OCI-LY3 (cell line): ENCODE measurements at regions not wholly inside any gene's neighbourhood (a gene's known extent, or its start where the extent isn't known, plus 50 kb on each side); places are given as distances from the start of the nearest gene placed in this dataset.

Source experiments
- H2AFZ ChIP-seq: fragments of 200-600, 300-600 bp; shearing (Covaris generic); 2 replicates; pipeline ENCODE4 v1.6.0; 2014; ENCODE audit warnings: antibody characterized with exemption, low read depth, low read length
- H3K27ac ChIP-seq: fragments of 200-600, 300-600 bp; sonication (generic); 2 replicates; pipeline ENCODE4 v1.5.1; 2014; ENCODE audit warnings: mild to moderate bottlenecking, low read length, moderate library complexity, mixed read lengths
- H3K27me3 ChIP-seq: fragments of 200-600, 300-600 bp; sonication (generic); 2 replicates; pipeline ENCODE4 v1.6.1; 2014; ENCODE audit warnings: low read depth, low read length, mixed read lengths
- H3K36me3 ChIP-seq: fragments of 200-600, 300-600 bp; sonication (generic); replicated peaks from 2 replicates; pipeline ENCODE3; 2014; ENCODE audit warnings: low read depth, low read length, mixed read lengths
- H3K4me1 ChIP-seq: fragments of 300-600, 200-600 bp; sonication (generic); 2 replicates; pipeline ENCODE4 v1.6.1; 2014; ENCODE audit warnings: low read length, mixed read lengths
- H3K4me2 ChIP-seq: fragments of 200-600, 300-600 bp; sonication (generic); 2 replicates; pipeline ENCODE4 v1.6.1; 2014; ENCODE audit warnings: low read length, mixed read lengths
- H3K4me3 ChIP-seq: fragments of 300-600, 200-600 bp; sonication (generic); 2 replicates; pipeline ENCODE4 v1.5.1; 2014; ENCODE audit warnings: antibody characterized with exemption, mild to moderate bottlenecking, low read length, moderate library complexity
- H3K79me2 ChIP-seq: fragments of 300-600, 200-600 bp; shearing (Covaris generic); 2 replicates; pipeline ENCODE4 v1.6.1; 2014; ENCODE audit warnings: mild to moderate bottlenecking, low read length, mixed read lengths
- H3K9ac ChIP-seq: fragments of 300-600, 200-600 bp; shearing (Covaris generic); 2 replicates; pipeline ENCODE4 v1.6.0; 2014; ENCODE audit warnings: mild to moderate bottlenecking, low read length, moderate library complexity
- H3K9me3 ChIP-seq: fragments of 200-600, 300-600 bp; shearing (Covaris generic); 2 replicates; pipeline ENCODE4 v1.6.1; 2014; ENCODE audit warnings: low read length, mixed read lengths; ENCODE audit not compliant: insufficient read depth
- H4K20me1 ChIP-seq: fragments of 200-600, 300-600 bp; sonication (generic); 2 replicates; pipeline ENCODE4 v1.6.1; 2016; ENCODE audit warnings: low read length, mixed read lengths; ENCODE audit not compliant: insufficient read depth
- CTCF ChIP-seq: fragments of 200-600, 300-600 bp; sonication (generic); IDR thresholded peaks from 2 replicates; pipeline ENCODE4 v1.5.1; 2014; ENCODE audit warnings: antibody characterized with exemption, low read length, low read depth
- EZH2phosphoT487 ChIP-seq: fragments of 200-600 bp; shearing (Covaris generic); IDR thresholded peaks from 2 replicates; pipeline ENCODE4 v1.6.1; 2018; ENCODE audit warnings: antibody characterized with exemption, mixed run types, low read depth

- H3K36me3 ChIP-seq, result no peaks in the 10 kb centered on the region
- H3K79me2 ChIP-seq, result no peaks in the 10 kb centered on the region
- TF ChIP-seq CTCF, result no peak
- no peak for TF ChIP-seq EZH2phosphoT487
- H3K9ac ChIP-seq, result no peak overlapping the region
- H3K4me1 ChIP-seq, result no peaks in the 10 kb centered on the region
- no peak overlapping the region for H2AFZ ChIP-seq
- no peak overlapping the region for H3K4me2 ChIP-seq
- no peak overlapping the region for H3K4me3 ChIP-seq
- no peaks in the 10 kb centered on the region for H4K20me1 ChIP-seq
- H3K27me3 ChIP-seq, result no peaks in the 10 kb centered on the region
- no peak overlapping the region for H3K27ac ChIP-seq
- no peaks in the 10 kb centered on the region for H3K9me3 ChIP-seq
Observed at GRCh38 chr22:49227670-49228069, 600.0 kb downstream of the BRD1 start.

GRCh38 chr22:49226096-49226495, 601.6 kb downstream of the BRD1 start:
- Histone ChIP-seq H3K4me3 (no peak overlapping the region), H3K9me3 (no peaks in the 10 kb centered on the region), H3K27me3 (no peaks in the 10 kb centered on the region), H4K20me1 (no peaks in the 10 kb centered on the region), H3K79me2 (no peaks in the 10 kb centered on the region), H3K36me3 (no peaks in the 10 kb centered on the region), H3K9ac (no peak overlapping the region), H3K4me2 (no peak overlapping the region), H2AFZ (no peak overlapping the region), H3K27ac (no peak overlapping the region), H3K4me1 (no peaks in the 10 kb centered on the region)
- TF ChIP-seq EZH2phosphoT487, result no peak
- TF ChIP-seq CTCF, result no peak

- Histone ChIP-seq H3K4me1 (no peaks in the 10 kb centered on the region), H3K27ac (no peak overlapping the region), H4K20me1 (no peaks in the 10 kb centered on the region), H3K79me2 (no peaks in the 10 kb centered on the region), H2AFZ (no peak overlapping the region), H3K36me3 (no peaks in the 10 kb centered on the region), H3K27me3 (no peaks in the 10 kb centered on the region), H3K9me3 (no peaks in the 10 kb centered on the region), H3K4me2 (no peak overlapping the region), H3K9ac (no peak overlapping the region), H3K4me3 (no peak overlapping the region)
- TF ChIP-seq EZH2phosphoT487 (no peak), CTCF (no peak)
Observed at GRCh38 chr22:49224243-49224642, 603.4 kb downstream of the BRD1 start.

- Histone ChIP-seq H3K4me1 (no peaks in the 10 kb centered on the region), H2AFZ (no peak overlapping the region), H3K9ac (no peak overlapping the region), H4K20me1 (no peaks in the 10 kb centered on the region), H3K27ac (no peak overlapping the region), H3K36me3 (no peaks in the 10 kb centered on the region), H3K4me2 (no peak overlapping the region), H3K79me2 (no peaks in the 10 kb centered on the region), H3K27me3 (no peaks in the 10 kb centered on the region), H3K4me3 (no peak overlapping the region), H3K9me3 (no peaks in the 10 kb centered on the region)
- TF ChIP-seq CTCF, result no peak
- no peak for TF ChIP-seq EZH2phosphoT487
Observed at GRCh38 chr22:49218142-49218541, 609.5 kb downstream of the BRD1 start.
